ENCODE measurements at regions not wholly inside any gene's neighbourhood (a gene's known extent, or its start where the extent isn't known, plus 50 kb on each side); places are given as distances from the start of the nearest gene placed in this dataset.

DNA sequence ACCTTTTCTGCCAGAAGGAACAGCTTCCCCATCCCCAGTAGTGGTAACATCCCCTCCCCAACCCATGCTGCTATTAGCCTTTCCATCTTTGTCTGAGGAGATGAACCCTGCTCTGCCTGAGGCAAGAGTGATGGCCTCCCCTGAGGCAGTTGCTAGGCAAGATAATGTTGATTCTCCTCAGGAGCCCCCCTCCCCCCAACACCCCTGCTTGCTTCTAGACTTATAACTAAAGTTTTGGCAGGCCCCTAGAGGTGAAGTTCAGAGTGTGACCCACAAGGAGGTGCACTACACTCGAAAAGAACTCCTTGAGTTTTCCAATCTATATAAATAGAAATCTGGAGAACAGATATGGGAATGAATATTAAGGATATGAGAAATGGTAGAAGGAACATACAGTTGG lies 962.5 kb downstream of the ADGRL3 start:
- no peak overlapping the region for H3K4me2 ChIP-seq (ENCODE audit: control insufficient read depth, extremely low read depth, insufficient read depth, low read depth, low read length)
- no peaks in the 10 kb centered on the region for H3K27me3 ChIP-seq (ENCODE audit: control insufficient read depth, extremely low read depth, insufficient read depth, low read length)
- no peak overlapping the region for H3K9ac ChIP-seq (ENCODE audit: control insufficient read depth, extremely low read depth, insufficient read depth, low read length)
- no peak overlapping the region for H3K27ac ChIP-seq (ENCODE audit: control insufficient read depth, insufficient read depth, low read length)
- H3K4me3 ChIP-seq (ENCODE audit: control insufficient read depth in 2 of 3, extremely low read depth in 1 of 3, insufficient read depth in 2 of 3, low read depth in 1 of 3, low read length in 3 of 3) = no peak overlapping the region
- H3K79me2 ChIP-seq (ENCODE audit: control insufficient read depth, insufficient read depth, low read length) = no peaks in the 10 kb centered on the region
- H3K36me3 ChIP-seq (ENCODE audit: control insufficient read depth in 2 of 2, extremely low read depth in 1 of 2, insufficient read depth in 2 of 2, low read length in 2 of 2) = no peaks in the 10 kb centered on the region
- H3K9me1 ChIP-seq (ENCODE audit: control insufficient read depth, extremely low read depth, insufficient read depth, low read length) = no peaks in the 10 kb centered on the region
- H2AFZ ChIP-seq (ENCODE audit: control insufficient read depth, low read length) = no peak overlapping the region
- DNase-seq (ENCODE audit: low read depth, low spot score) (no peak), FAIRE-seq (no peak)
- no peaks in the 10 kb centered on the region for H3K9me3 ChIP-seq (ENCODE audit: control insufficient read depth, low read depth, low read length)
- no peaks in the 10 kb centered on the region for H4K20me1 ChIP-seq (ENCODE audit: control insufficient read depth, extremely low read depth, insufficient read depth, low read length)
- H3K4me1 ChIP-seq (ENCODE audit: control insufficient read depth, extremely low read depth, insufficient read depth, low read length) = no peaks in the 10 kb centered on the region
- TF ChIP-seq EZH2 (IDR thresholded peaks at IDR 0.05; ENCODE audit: low read length) = no peak
- TF ChIP-seq, protein P1, sequence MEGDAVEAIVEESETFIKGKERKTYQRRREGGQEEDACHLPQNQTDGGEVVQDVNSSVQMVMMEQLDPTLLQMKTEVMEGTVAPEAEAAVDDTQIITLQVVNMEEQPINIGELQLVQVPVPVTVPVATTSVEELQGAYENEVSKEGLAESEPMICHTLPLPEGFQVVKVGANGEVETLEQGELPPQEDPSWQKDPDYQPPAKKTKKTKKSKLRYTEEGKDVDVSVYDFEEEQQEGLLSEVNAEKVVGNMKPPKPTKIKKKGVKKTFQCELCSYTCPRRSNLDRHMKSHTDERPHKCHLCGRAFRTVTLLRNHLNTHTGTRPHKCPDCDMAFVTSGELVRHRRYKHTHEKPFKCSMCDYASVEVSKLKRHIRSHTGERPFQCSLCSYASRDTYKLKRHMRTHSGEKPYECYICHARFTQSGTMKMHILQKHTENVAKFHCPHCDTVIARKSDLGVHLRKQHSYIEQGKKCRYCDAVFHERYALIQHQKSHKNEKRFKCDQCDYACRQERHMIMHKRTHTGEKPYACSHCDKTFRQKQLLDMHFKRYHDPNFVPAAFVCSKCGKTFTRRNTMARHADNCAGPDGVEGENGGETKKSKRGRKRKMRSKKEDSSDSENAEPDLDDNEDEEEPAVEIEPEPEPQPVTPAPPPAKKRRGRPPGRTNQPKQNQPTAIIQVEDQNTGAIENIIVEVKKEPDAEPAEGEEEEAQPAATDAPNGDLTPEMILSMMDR (optimal IDR thresholded peaks at IDR 0.05 in 1 of 3, IDR thresholded peaks at IDR 0.05 in 1 of 3, conservative IDR thresholded peaks at IDR 0.05 in 1 of 3; ENCODE audit: extremely low read depth in 1 of 3, insufficient read depth in 2 of 3, low read length in 3 of 3) = no peak
- dilution Hi-C loops (cut with MboI; ENCODE audit: extremely low pct_ligation_motif_present, low sequenced_read_pairs) = no loop called here

DNA sequence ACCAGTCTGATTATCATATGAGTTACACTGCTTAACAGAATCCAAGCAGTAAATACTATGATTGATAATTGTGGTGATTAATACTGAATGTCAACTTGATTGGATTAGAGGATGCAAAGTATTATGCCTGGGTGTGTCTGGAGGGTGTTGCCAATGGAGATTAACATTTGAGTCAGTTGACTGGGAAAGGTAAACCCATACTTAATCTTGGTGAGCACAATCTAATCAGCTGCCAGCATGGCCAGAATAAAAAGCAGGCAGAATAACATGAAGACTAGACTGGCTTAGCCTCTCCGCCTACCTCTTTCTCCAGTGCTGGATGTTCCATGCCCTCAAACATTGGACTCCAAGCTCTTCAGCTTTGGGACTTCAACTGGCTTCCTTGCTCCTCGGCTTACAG lies 961.3 kb downstream of the ADGRL3 start:
- Histone ChIP-seq H3K9me3 (ENCODE audit: control insufficient read depth, low read depth, low read length) (no peaks in the 10 kb centered on the region), H3K27ac (ENCODE audit: control insufficient read depth, insufficient read depth, low read length) (no peak overlapping the region), H3K9me1 (ENCODE audit: control insufficient read depth, extremely low read depth, insufficient read depth, low read length) (no peaks in the 10 kb centered on the region), H4K20me1 (ENCODE audit: control insufficient read depth, extremely low read depth, insufficient read depth, low read length) (no peaks in the 10 kb centered on the region), H3K4me2 (ENCODE audit: control insufficient read depth, extremely low read depth, insufficient read depth, low read depth, low read length) (no peak overlapping the region), H3K27me3 (ENCODE audit: control insufficient read depth, extremely low read depth, insufficient read depth, low read length) (no peaks in the 10 kb centered on the region), H2AFZ (ENCODE audit: control insufficient read depth, low read length) (no peak overlapping the region), H3K4me3 (ENCODE audit: control insufficient read depth in 2 of 3, extremely low read depth in 1 of 3, insufficient read depth in 2 of 3, low read depth in 1 of 3, low read length in 3 of 3) (no peak overlapping the region), H3K4me1 (ENCODE audit: control insufficient read depth, extremely low read depth, insufficient read depth, low read length) (no peaks in the 10 kb centered on the region), H3K9ac (ENCODE audit: control insufficient read depth, extremely low read depth, insufficient read depth, low read length) (no peak overlapping the region), H3K79me2 (ENCODE audit: control insufficient read depth, insufficient read depth, low read length) (no peaks in the 10 kb centered on the region), H3K36me3 (ENCODE audit: control insufficient read depth in 2 of 2, extremely low read depth in 1 of 2, insufficient read depth in 2 of 2, low read length in 2 of 2) (no peaks in the 10 kb centered on the region)
- dilution Hi-C loops (cut with MboI; ENCODE audit: extremely low pct_ligation_motif_present, low sequenced_read_pairs) = no loop called here
- no peak for TF ChIP-seq EZH2 (IDR thresholded peaks at IDR 0.05; ENCODE audit: low read length)
- TF ChIP-seq, protein P1 (optimal IDR thresholded peaks at IDR 0.05 in 1 of 3, IDR thresholded peaks at IDR 0.05 in 1 of 3, conservative IDR thresholded peaks at IDR 0.05 in 1 of 3; ENCODE audit: extremely low read depth in 1 of 3, insufficient read depth in 2 of 3, low read length in 3 of 3) = no peak
- FAIRE-seq (no peak), DNase-seq (ENCODE audit: low read depth, low spot score) (no peak)

Data from keratinocyte (primary cell).